A549 (cell line): ENCODE measurements at regions not wholly inside any gene's neighbourhood (a gene's known extent, or its start where the extent isn't known, plus 50 kb on each side); places are given as distances from the start of the nearest gene placed in this dataset.

ENCODE experiments used
- ATAC-seq, 2 experiments: fragments of 200-7000 bp in 1 of 2; fragments of >200 bp in 1 of 2; cut with Nextera tagmentation in 1 of 2; cut with Tn5 transposase in 1 of 2; 3 replicates each; pipeline versions ENCODE4 v1.8.0 to v1.9.1; 2018 to 2020; ENCODE audit warnings: mild to moderate bottlenecking in 1 of 2, moderate library complexity in 1 of 2
- CTCF ChIA-PET: fragments of 300-600 bp; sonication (Branson Sonifier 250); formaldehyde crosslinking; extraction: SDS; loops from one replicate; lab custom pipeline; 2021; ENCODE audit warnings: antibody characterized with exemption, inconsistent platforms; lab: Yijun Ruan, JAX
- POLR2A ChIA-PET: fragments of 350-600 bp; formaldehyde crosslinking; extraction: SDS; loops from one replicate; lab custom pipeline; 2021; ENCODE audit warnings: antibody characterized with exemption, inconsistent platforms; lab: Yijun Ruan, JAX
- DNase-seq, 2 experiments: peaks; one replicate each; pipeline versions ENCODE4 v3.0.0 to v3.0.0-alpha.2; 2011 to 2016; ENCODE audit warnings: low read depth in 1 of 2, low spot score in 1 of 2
- FAIRE-seq: peaks from 2 replicates; lab custom pipeline; 2011; peaks lifted over from hg19 to GRCh38; lab: Jason Lieb, UNC
- H3K27ac ChIP-seq, 2 experiments: fragments of >200 bp; sonication (Bioruptor Twin); formaldehyde crosslinking; 3 replicates each; pipeline ENCODE4 v1.5.1; 2016 to 2017
- H3K4me1 ChIP-seq: fragments of >200 bp; sonication (Bioruptor Twin); formaldehyde crosslinking; 3 replicates; pipeline ENCODE4 v1.6.1; 2016
- H3K4me2 ChIP-seq: fragments of >200 bp; sonication (Bioruptor Twin); formaldehyde crosslinking; 3 replicates; pipeline ENCODE4 v1.6.1; 2016
- H3K4me3 ChIP-seq: fragments of >200 bp; sonication (Bioruptor Twin); formaldehyde crosslinking; 3 replicates; pipeline ENCODE4 v1.5.1; 2016
- H3K9me3 ChIP-seq: fragments of >200 bp; sonication (Bioruptor Twin); formaldehyde crosslinking; 3 replicates; pipeline ENCODE4 v1.6.1; 2016
- BHLHE40 ChIP-seq: IDR thresholded peaks from 2 replicates; pipeline ENCODE4 v1.6.1; 2012; ENCODE audit warnings: low read depth, low read length, inconsistent platforms
- CBX2 ChIP-seq: fragments of 200-600 bp; sonication (generic); IDR thresholded peaks from 2 replicates; pipeline ENCODE4 v1.6.1; 2016; ENCODE audit warnings: low read depth, mild to moderate bottlenecking, borderline replicate concordance
- CBX8 ChIP-seq: fragments of 200-600 bp; sonication (generic); IDR thresholded peaks from 2 replicates; pipeline ENCODE4 v1.6.1; 2016
- CHD4 ChIP-seq: fragments of 200-600 bp; sonication (generic); IDR thresholded peaks from 2 replicates; pipeline ENCODE4 v1.6.1; 2016; ENCODE audit warnings: antibody characterized with exemption, mild to moderate bottlenecking, borderline replicate concordance
- E2F6 ChIP-seq: IDR thresholded peaks from 2 replicates; pipeline ENCODE4 v1.6.1; 2012; ENCODE audit warnings: low read depth, borderline replicate concordance
- EHMT2 ChIP-seq: fragments of 200-600 bp; sonication (generic); IDR thresholded peaks from 2 replicates; pipeline ENCODE4 v1.6.1; 2016; ENCODE audit warnings: antibody characterized with exemption, low read depth, mild to moderate bottlenecking, moderate library complexity
- FOSB ChIP-seq: fragments of 250-450 bp; sonication (Bioruptor Pico); IDR thresholded peaks from 2 replicates; pipeline ENCODE4 v1.5.0; 2020; ENCODE audit warnings: mild to moderate bottlenecking, moderate library complexity
- FOXS1 ChIP-seq: fragments of 250-450 bp; sonication (Bioruptor Pico); IDR thresholded peaks from 2 replicates; pipeline ENCODE4 v1.5.0; 2020; ENCODE audit warnings: mild to moderate bottlenecking, moderate library complexity
- HEYL ChIP-seq: fragments of 250-450 bp; sonication (Bioruptor Pico); IDR thresholded peaks from 2 replicates; pipeline ENCODE4 v1.8.0; 2021; ENCODE audit warnings: mild to moderate bottlenecking, moderate library complexity
- HOXB13 ChIP-seq: fragments of 250-450 bp; sonication (Bioruptor Pico); IDR thresholded peaks from 2 replicates; pipeline ENCODE4 v1.5.0; 2020; ENCODE audit warnings: low read depth, mild to moderate bottlenecking, moderate library complexity
- HOXB5 ChIP-seq: fragments of 250-450 bp; sonication (Bioruptor Pico); IDR thresholded peaks from 2 replicates; pipeline ENCODE4 v1.5.0; 2020; ENCODE audit warnings: mild to moderate bottlenecking, moderate library complexity
- KDM1A ChIP-seq: fragments of 200-600 bp; sonication (generic); IDR thresholded peaks from 2 replicates; pipeline ENCODE4 v1.6.1; 2016; ENCODE audit warnings: low read depth, mild to moderate bottlenecking
- KDM5A ChIP-seq: fragments of 200-600 bp; sonication (generic); IDR thresholded peaks from 2 replicates; pipeline ENCODE4 v1.6.1; 2016; ENCODE audit warnings: antibody characterized with exemption, mild to moderate bottlenecking
- MAFK ChIP-seq: fragments of 450-650 bp; IDR thresholded peaks from 2 replicates; pipeline ENCODE4 v1.6.1; 2014; ENCODE audit not compliant: partially characterized antibody
- MAZ ChIP-seq: fragments of 150-350 bp; IDR thresholded peaks from 2 replicates; pipeline ENCODE4 v1.6.1; 2014; ENCODE audit warnings: antibody characterized with exemption, low read depth, low read length, borderline replicate concordance
- NPAS2 ChIP-seq: fragments of 250-450 bp; sonication (Bioruptor Pico); IDR thresholded peaks from 2 replicates; pipeline ENCODE4 v1.8.0; 2022; ENCODE audit warnings: mild to moderate bottlenecking, moderate library complexity, borderline replicate concordance
- NR3C1 ChIP-seq: fragments of >200 bp; sonication (Bioruptor Twin); formaldehyde crosslinking; IDR thresholded peaks from 3 replicates; pipeline ENCODE4 v1.6.1; 2017
- PHF8 ChIP-seq: fragments of 200-600 bp; sonication (generic); IDR thresholded peaks from 2 replicates; pipeline ENCODE4 v1.6.1; 2016; ENCODE audit warnings: low read depth, mild to moderate bottlenecking, antibody characterized with exemption, moderate library complexity, borderline replicate concordance
- POLR2A ChIP-seq: IDR thresholded peaks from 2 replicates; pipeline ENCODE4 v1.6.1; 2012; ENCODE audit warnings: mild to moderate bottlenecking, low read length
- RARB ChIP-seq: fragments of 250-450 bp; sonication (Bioruptor Pico); IDR thresholded peaks from 2 replicates; pipeline ENCODE4 v1.8.0; 2021; ENCODE audit warnings: mild to moderate bottlenecking, moderate library complexity
- RCOR1 ChIP-seq: fragments of 150-350 bp; IDR thresholded peaks from 2 replicates; pipeline ENCODE4 v1.6.1; 2014; ENCODE audit warnings: antibody characterized with exemption, low read length, low read depth
- RFX5 ChIP-seq: fragments of 450-650 bp; IDR thresholded peaks from 2 replicates; pipeline ENCODE4 v1.7.1; 2014; ENCODE audit warnings: antibody characterized with exemption, mild to moderate bottlenecking, moderate library complexity
- RNF2 ChIP-seq: fragments of 200-600 bp; sonication (generic); IDR thresholded peaks from 2 replicates; pipeline ENCODE4 v1.6.1; 2016; ENCODE audit warnings: low read depth, mild to moderate bottlenecking, antibody characterized with exemption, moderate library complexity, borderline replicate concordance
- SMC3 ChIP-seq: fragments of >200 bp; sonication (Bioruptor Twin); formaldehyde crosslinking; IDR thresholded peaks from 3 replicates; pipeline ENCODE4 v1.6.1; 2018; ENCODE audit warnings: inconsistent platforms
- TFCP2L1 ChIP-seq: fragments of 250-450 bp; sonication (Bioruptor Pico); IDR thresholded peaks from 2 replicates; pipeline ENCODE4 v1.5.0; 2021; ENCODE audit warnings: mild to moderate bottlenecking
- ZFP36 ChIP-seq: fragments of 450-650 bp; IDR thresholded peaks from 2 replicates; pipeline ENCODE4 v1.6.1; 2014; ENCODE audit warnings: borderline replicate concordance; ENCODE audit not compliant: partially characterized antibody
- ZNF302 ChIP-seq: fragments of 250-450 bp; sonication (Bioruptor Pico); IDR thresholded peaks from 2 replicates; pipeline ENCODE4 v1.9.0; 2021; ENCODE audit warnings: inconsistent platforms, mild to moderate bottlenecking, moderate library complexity
- ZSCAN20 ChIP-seq: fragments of 250-450 bp; sonication (Bioruptor Pico); IDR thresholded peaks from 2 replicates; pipeline ENCODE4 v1.8.0; 2022; ENCODE audit warnings: mild to moderate bottlenecking, moderate library complexity
- WGBS: methylation state at CpG from one replicate; pipeline ENCODE4 v1.1.6; 2017; ENCODE audit errors: missing lambda C conversion rate; 5-methylcytosine and 5-hydroxymethylcytosine counted together
- TF ChIP-seq, protein P1 (sequence below): fragments of 250-450 bp; sonication (Bioruptor Pico); IDR thresholded peaks from 2 replicates; pipeline ENCODE4 v1.5.0; 2020; ENCODE audit warnings: low read depth, mild to moderate bottlenecking, moderate library complexity

DNA sequence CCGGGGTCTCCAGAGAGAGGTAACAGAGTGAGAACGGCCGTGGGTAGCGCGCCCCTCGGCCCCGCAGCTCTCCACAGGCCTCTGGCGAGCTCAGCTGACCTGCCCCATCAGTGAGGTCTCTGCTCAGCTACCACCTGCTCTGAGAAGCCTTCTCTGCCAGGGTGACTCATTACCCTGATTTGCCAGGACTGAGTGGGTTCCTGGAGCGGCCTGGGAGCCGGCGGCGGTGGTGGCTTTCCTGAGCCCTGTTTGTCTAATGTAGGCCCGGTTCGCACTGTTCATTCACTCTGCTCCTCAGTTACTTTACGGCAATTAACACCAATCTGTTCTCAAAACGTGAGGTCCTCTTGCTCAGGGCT lies 351.0 kb upstream of the B3GAT1 start:
- no peak for FAIRE-seq
- ATAC-seq, result no peak
- no peak for TF ChIP-seq RCOR1
- Histone ChIP-seq H3K4me2 (no peak overlapping the region), H3K4me1 (no peaks in the 10 kb centered on the region), H3K4me3 (no peak overlapping the region), H3K9me3 (no peaks in the 10 kb centered on the region), H3K27ac (no peak overlapping the region)
- WGBS, result 40% methylated on average over 2 of the region's 16 CpGs
- ChIA-PET POLR2A (no interaction called here), CTCF (no interaction called here)
- no peak for DNase-seq

DNA sequence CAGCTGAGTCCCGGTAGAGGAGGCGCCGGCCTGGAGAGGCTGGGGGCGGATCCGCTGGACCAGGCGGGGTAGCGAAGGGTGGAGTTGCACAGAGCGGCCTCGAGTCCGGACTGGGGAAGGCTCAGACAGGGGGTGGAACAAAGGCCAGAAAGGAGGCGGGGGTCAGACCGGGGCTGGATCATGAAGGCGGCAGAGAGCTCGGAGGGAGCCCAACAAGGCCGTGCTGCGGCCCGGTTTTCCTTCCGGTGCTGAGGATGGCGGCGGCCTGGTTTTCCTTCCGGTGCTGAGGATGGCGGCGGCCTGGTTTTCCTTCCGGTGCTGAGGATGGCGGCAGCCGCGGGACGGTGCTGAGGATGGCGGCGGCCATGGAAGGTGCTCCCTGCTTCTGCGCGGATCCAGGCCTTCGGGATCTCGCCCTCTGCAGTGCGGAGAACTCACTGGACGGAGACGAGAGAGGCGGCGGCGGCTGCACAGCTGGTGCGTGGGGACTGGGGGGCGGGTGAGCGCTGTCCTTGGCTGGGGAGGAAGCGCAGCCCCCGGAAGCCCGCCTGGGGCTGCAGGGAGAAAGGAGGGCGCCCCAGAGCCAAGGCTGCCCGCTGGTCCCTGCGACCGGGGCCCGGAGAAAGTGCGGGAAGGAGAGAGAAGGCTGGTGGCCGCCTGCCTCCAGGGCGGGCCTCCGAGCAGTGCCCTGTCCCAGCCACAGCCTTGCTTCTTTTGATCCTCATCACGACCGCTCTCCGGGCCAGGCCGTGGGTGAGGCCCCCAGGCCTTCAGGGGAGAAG lies 350.4 kb upstream of the B3GAT1 start:
- Histone ChIP-seq H3K27ac (no peak overlapping the region), H3K4me1 (no peaks in the 10 kb centered on the region), H3K9me3 (no peaks in the 10 kb centered on the region), H3K4me2 (no peak overlapping the region), H3K4me3 (no peak overlapping the region)
- no peak for TF ChIP-seq TFCP2L1 (CRISPR knock-in tag)
- no peak for TF ChIP-seq HOXB5 (CRISPR knock-in tag)
- TF ChIP-seq EHMT2, result no peak
- no peak for TF ChIP-seq MAZ
- no peak for TF ChIP-seq KDM1A
- no peak for TF ChIP-seq PHF8
- no peak for TF ChIP-seq POLR2A
- TF ChIP-seq RNF2, result no peak
- TF ChIP-seq ZFP36, result no peak
- TF ChIP-seq CBX2, result no peak
- TF ChIP-seq HEYL, result no peak
- TF ChIP-seq MAFK, result no peak
- TF ChIP-seq HOXB13, result no peak
- no peak for TF ChIP-seq NPAS2
- no peak for TF ChIP-seq BHLHE40
- no peak for TF ChIP-seq CHD4
- TF ChIP-seq ZNF302 (CRISPR knock-in tag), result no peak
- no peak for TF ChIP-seq FOXS1 (CRISPR knock-in tag)
- CTCF ChIA-PET, result no interaction called here
- 64% methylated on average over 21 of the region's 59 CpGs for WGBS
- FAIRE-seq, result no peak
- no peak for ATAC-seq
- POLR2A ChIA-PET, result no interaction called here
- DNase-seq, result no peak

- POLR2A ChIA-PET, result no interaction called here
- CTCF ChIA-PET, result no interaction called here
- H3K4me3 ChIP-seq, result no peak overlapping the region
- no peaks in the 10 kb centered on the region for H3K9me3 ChIP-seq
- ATAC-seq (no peak), DNase-seq (no peak), FAIRE-seq (no peak)
- 0% methylated on average over 2 of the region's 20 CpGs for WGBS
- H3K27ac ChIP-seq, result no peak overlapping the region
- no peaks in the 10 kb centered on the region for H3K4me1 ChIP-seq
- no peak overlapping the region for H3K4me2 ChIP-seq
- no peak for TF ChIP-seq HOXB13
- TF ChIP-seq EHMT2, result no peak
- no peak for TF ChIP-seq NPAS2
- no peak for TF ChIP-seq MAFK
- TF ChIP-seq RFX5, result no peak
- no peak for TF ChIP-seq HOXB5 (CRISPR knock-in tag)
- TF ChIP-seq MAZ, result no peak
- no peak for TF ChIP-seq NR3C1
- no peak for TF ChIP-seq CBX2
- no peak for TF ChIP-seq E2F6
- no peak for TF ChIP-seq SMC3
- TF ChIP-seq FOSB (CRISPR knock-in tag), result no peak
- no peak for TF ChIP-seq CHD4
- no peak for TF ChIP-seq RARB (CRISPR knock-in tag)
- TF ChIP-seq KDM5A, result no peak
- no peak for TF ChIP-seq POLR2A
- TF ChIP-seq ZNF302 (CRISPR knock-in tag), result no peak
- TF ChIP-seq ZSCAN20 (CRISPR knock-in tag), result no peak
- no peak for TF ChIP-seq CBX8
- TF ChIP-seq, protein P1, sequence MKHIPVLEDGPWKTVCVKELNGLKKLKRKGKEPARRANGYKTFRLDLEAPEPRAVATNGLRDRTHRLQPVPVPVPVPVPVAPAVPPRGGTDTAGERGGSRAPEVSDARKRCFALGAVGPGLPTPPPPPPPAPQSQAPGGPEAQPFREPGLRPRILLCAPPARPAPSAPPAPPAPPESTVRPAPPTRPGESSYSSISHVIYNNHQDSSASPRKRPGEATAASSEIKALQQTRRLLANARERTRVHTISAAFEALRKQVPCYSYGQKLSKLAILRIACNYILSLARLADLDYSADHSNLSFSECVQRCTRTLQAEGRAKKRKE (CRISPR knock-in tag), result no peak
These were observed 349.8 kb upstream of the B3GAT1 start for GRCh38 chr11:134761926-134762247.
